ENCODE measurements at regions not wholly inside any gene's neighbourhood (a gene's known extent, or its start where the extent isn't known, plus 50 kb on each side); places are given as distances from the start of the nearest gene placed in this dataset.

- Histone ChIP-seq H4K20me1 (ENCODE audit: low read depth) (no peaks in the 10 kb centered on the region), H3K4me3 (no peak overlapping the region), H3K9ac (no peak overlapping the region), H2AFZ (replicated peaks) (no peak overlapping the region), H3K27ac (no peak overlapping the region), H3K27me3 (no peaks in the 10 kb centered on the region), H3K79me2 (ENCODE audit: low read depth) (no peaks in the 10 kb centered on the region), H3F3A (ENCODE audit: low read depth) (no peaks in the 10 kb centered on the region), H3K4me1 (peaks cover 3% of the 10 kb centered on the region), H3K36me3 (no peaks in the 10 kb centered on the region), H3K4me2 (no peak overlapping the region), H3K9me3 (ENCODE audit: low read depth) (no peaks in the 10 kb centered on the region)
- no peaks in the 10 kb centered on the region for H3K27me3 Mint-ChIP-seq (ENCODE audit: insufficient read depth, low read depth)
- TF ChIP-seq EZH2phosphoT487 (IDR thresholded peaks at IDR 0.05) (no peak), EZH2 (IDR thresholded peaks at IDR 0.05) (no peak)
- TF ChIP-seq, protein P1, sequence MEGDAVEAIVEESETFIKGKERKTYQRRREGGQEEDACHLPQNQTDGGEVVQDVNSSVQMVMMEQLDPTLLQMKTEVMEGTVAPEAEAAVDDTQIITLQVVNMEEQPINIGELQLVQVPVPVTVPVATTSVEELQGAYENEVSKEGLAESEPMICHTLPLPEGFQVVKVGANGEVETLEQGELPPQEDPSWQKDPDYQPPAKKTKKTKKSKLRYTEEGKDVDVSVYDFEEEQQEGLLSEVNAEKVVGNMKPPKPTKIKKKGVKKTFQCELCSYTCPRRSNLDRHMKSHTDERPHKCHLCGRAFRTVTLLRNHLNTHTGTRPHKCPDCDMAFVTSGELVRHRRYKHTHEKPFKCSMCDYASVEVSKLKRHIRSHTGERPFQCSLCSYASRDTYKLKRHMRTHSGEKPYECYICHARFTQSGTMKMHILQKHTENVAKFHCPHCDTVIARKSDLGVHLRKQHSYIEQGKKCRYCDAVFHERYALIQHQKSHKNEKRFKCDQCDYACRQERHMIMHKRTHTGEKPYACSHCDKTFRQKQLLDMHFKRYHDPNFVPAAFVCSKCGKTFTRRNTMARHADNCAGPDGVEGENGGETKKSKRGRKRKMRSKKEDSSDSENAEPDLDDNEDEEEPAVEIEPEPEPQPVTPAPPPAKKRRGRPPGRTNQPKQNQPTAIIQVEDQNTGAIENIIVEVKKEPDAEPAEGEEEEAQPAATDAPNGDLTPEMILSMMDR (IDR thresholded peaks at IDR 0.05): peak; percentile 20
- DNase-seq (ENCODE audit: low spot score): no peak
- H3K4me3 Mint-ChIP-seq: no peak overlapping the region
- no peaks in the 10 kb centered on the region for H3K36me3 Mint-ChIP-seq
- no peak overlapping the region for H3K27ac Mint-ChIP-seq
- no peaks in the 10 kb centered on the region for H3K9me3 Mint-ChIP-seq
- H3K4me1 Mint-ChIP-seq: peaks cover 2% of the 10 kb centered on the region
These were observed 89.9 kb upstream of the DCBLD2 start for GRCh38 chr3:98991393-98991792.

DNA sequence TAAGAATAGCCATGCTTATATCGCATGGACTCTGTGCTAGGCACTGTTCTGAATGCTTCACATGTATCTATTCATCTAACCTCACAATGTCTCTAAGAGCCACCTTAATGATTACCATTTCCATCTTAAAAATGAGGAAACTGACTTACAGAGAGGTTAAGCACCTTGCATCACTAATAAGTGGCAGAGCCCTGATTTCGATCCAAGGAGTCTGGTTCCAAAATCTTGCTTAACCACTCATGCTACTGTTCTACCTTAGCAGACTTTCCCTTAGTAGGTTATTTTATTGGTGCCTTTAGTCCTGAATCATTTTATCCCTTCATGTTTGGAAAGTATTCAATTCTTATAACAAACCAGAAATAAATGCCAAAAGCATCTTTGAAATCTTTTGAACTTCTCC, 89.2 kb upstream of the DCBLD2 start:
- Histone ChIP-seq H3K36me3 (no peaks in the 10 kb centered on the region), H2AFZ (replicated peaks) (no peak overlapping the region), H3K9ac (no peak overlapping the region), H3K9me3 (ENCODE audit: low read depth) (no peaks in the 10 kb centered on the region), H3K27ac (no peak overlapping the region), H3K4me2 (no peak overlapping the region), H3K27me3 (no peaks in the 10 kb centered on the region), H3F3A (ENCODE audit: low read depth) (no peaks in the 10 kb centered on the region), H4K20me1 (ENCODE audit: low read depth) (no peaks in the 10 kb centered on the region), H3K4me1 (peaks cover 10% of the 10 kb centered on the region), H3K79me2 (ENCODE audit: low read depth) (no peaks in the 10 kb centered on the region), H3K4me3 (no peak overlapping the region)
- DNase-seq (ENCODE audit: low spot score): no peak
- no peak for TF ChIP-seq EZH2phosphoT487 (IDR thresholded peaks at IDR 0.05)
- TF ChIP-seq, protein P1 (IDR thresholded peaks at IDR 0.05): no peak
- no peak for TF ChIP-seq EZH2 (IDR thresholded peaks at IDR 0.05)
- Mint-ChIP-seq H3K27ac (no peak overlapping the region), H3K4me1 (peaks cover 9% of the 10 kb centered on the region), H3K9me3 (no peaks in the 10 kb centered on the region), H3K27me3 (ENCODE audit: insufficient read depth, low read depth) (no peaks in the 10 kb centered on the region), H3K36me3 (no peaks in the 10 kb centered on the region), H3K4me3 (no peak overlapping the region)

DNA sequence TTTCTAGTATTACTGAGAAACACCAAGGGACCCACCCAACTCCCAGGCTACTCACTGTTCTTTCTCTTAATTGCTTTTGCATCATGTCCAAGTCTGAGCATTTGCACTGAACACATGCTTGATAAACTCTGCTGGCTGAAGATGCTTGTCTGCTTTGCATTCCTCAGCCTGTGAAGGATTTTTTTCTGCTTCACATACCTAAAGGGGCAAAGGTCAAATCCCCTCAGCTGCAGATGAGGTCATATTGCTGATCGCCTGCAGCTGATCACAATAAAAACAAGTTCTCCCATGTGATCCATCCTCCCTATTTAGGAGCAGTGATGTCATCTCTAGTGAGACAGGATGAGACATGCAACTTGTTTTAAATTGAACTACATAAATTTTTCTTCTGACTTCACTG, 84.6 kb upstream of the DCBLD2 start:
- H3K9ac ChIP-seq: no peak overlapping the region
- H3K4me3 Mint-ChIP-seq: peak overlapping the region; percentile 59
- H3K4me1 Mint-ChIP-seq: peaks cover 46% of the 10 kb centered on the region
- H3K79me2 ChIP-seq (ENCODE audit: low read depth): no peaks in the 10 kb centered on the region
- H3K27me3 Mint-ChIP-seq (ENCODE audit: insufficient read depth, low read depth): no peaks in the 10 kb centered on the region
- H3K4me2 ChIP-seq: peak overlapping the region; percentile 21
- H3K27ac Mint-ChIP-seq: peak overlapping the region; percentile 58
- H3K9me3 Mint-ChIP-seq: no peaks in the 10 kb centered on the region
- H3K27ac ChIP-seq: no peak overlapping the region
- no peaks in the 10 kb centered on the region for H4K20me1 ChIP-seq (ENCODE audit: low read depth)
- DNase-seq (ENCODE audit: low spot score): peak; percentile 79
- no peak overlapping the region for H3K4me3 ChIP-seq
- no peaks in the 10 kb centered on the region for H3F3A ChIP-seq (ENCODE audit: low read depth)
- H3K36me3 Mint-ChIP-seq: no peaks in the 10 kb centered on the region
- H3K9me3 ChIP-seq (ENCODE audit: low read depth): no peaks in the 10 kb centered on the region
- H3K4me1 ChIP-seq: peaks cover 17% of the 10 kb centered on the region
- TF ChIP-seq EZH2phosphoT487 (IDR thresholded peaks at IDR 0.05): no peak
- TF ChIP-seq, protein P1 (IDR thresholded peaks at IDR 0.05): no peak
- no peak for TF ChIP-seq EZH2 (IDR thresholded peaks at IDR 0.05)
- H3K36me3 ChIP-seq: no peaks in the 10 kb centered on the region
- H3K27me3 ChIP-seq: no peaks in the 10 kb centered on the region
- H2AFZ ChIP-seq (replicated peaks): no peak overlapping the region

Measured in neural progenitor cell (in vitro differentiated cells).